ENCODE measurements at regions not wholly inside any gene's neighbourhood (a gene's known extent, or its start where the extent isn't known, plus 50 kb on each side); places are given as distances from the start of the nearest gene placed in this dataset.

GRCh38 chrX:68939868-68940267 is 111.0 kb downstream of the EFNB1 start:
- no peak for TF ChIP-seq CTCF (conservative IDR thresholded peaks at IDR 0.05 in 1 of 2, IDR thresholded peaks at IDR 0.05 in 1 of 2; ENCODE audit: low read depth in 1 of 2, low read length in 2 of 2)
- TF ChIP-seq EZH2 (IDR thresholded peaks at IDR 0.05; ENCODE audit: low read length, missing control alignments), result no peak
